Glutamatergic neuron (in vitro differentiated cells): ENCODE measurements at regions not wholly inside any gene's neighbourhood (a gene's known extent, or its start where the extent isn't known, plus 50 kb on each side); places are given as distances from the start of the nearest gene placed in this dataset.
"Not testable (repeated sequence)": the region's sequence is repeated elsewhere in the genome, so short reads cannot be mapped to it uniquely, and the experiment has no call there.

Experiments
- DNase-seq: peaks from one replicate; pipeline ENCODE4 v3.0.0; 2022
- H3K27ac Mint-ChIP-seq: one replicate; pipeline ENCODE4 v1.8.0; 2020; ENCODE audit warnings: mild to moderate bottlenecking, mixed read lengths, inconsistent platforms; ENCODE audit not compliant: unreplicated experiment
- H3K27me3 Mint-ChIP-seq: one replicate; pipeline ENCODE4 v1.8.0; 2020; ENCODE audit warnings: mild to moderate bottlenecking, moderate library complexity, mixed read lengths, inconsistent platforms; ENCODE audit not compliant: unreplicated experiment
- H3K36me3 Mint-ChIP-seq: one replicate; pipeline ENCODE4 v1.8.0; 2020; ENCODE audit warnings: mild to moderate bottlenecking, mixed read lengths, inconsistent platforms; ENCODE audit not compliant: unreplicated experiment
- H3K4me1 Mint-ChIP-seq: one replicate; pipeline ENCODE4 v1.8.0; 2020; ENCODE audit warnings: mild to moderate bottlenecking, low read depth, mixed read lengths, inconsistent platforms; ENCODE audit not compliant: unreplicated experiment
- H3K4me3 Mint-ChIP-seq: one replicate; pipeline ENCODE4 v1.8.0; 2020; ENCODE audit warnings: mild to moderate bottlenecking, mixed read lengths, inconsistent platforms; ENCODE audit not compliant: unreplicated experiment
- H3K9me3 Mint-ChIP-seq: one replicate; pipeline ENCODE4 v1.8.0; 2020; ENCODE audit warnings: mild to moderate bottlenecking, moderate library complexity, mixed read lengths, inconsistent platforms; ENCODE audit not compliant: unreplicated experiment
- TF ChIP-seq, protein P1 (sequence below): fragments of 200-600 bp; sonication (generic); IDR thresholded peaks from one replicate; pipeline ENCODE4 v1.5.0; 2021; ENCODE audit not compliant: partially characterized antibody, unreplicated experiment

GRCh38 chr12:60724475-60724874 is 1128.6 kb downstream of the SLC16A7 start:
- TF ChIP-seq, protein P1, sequence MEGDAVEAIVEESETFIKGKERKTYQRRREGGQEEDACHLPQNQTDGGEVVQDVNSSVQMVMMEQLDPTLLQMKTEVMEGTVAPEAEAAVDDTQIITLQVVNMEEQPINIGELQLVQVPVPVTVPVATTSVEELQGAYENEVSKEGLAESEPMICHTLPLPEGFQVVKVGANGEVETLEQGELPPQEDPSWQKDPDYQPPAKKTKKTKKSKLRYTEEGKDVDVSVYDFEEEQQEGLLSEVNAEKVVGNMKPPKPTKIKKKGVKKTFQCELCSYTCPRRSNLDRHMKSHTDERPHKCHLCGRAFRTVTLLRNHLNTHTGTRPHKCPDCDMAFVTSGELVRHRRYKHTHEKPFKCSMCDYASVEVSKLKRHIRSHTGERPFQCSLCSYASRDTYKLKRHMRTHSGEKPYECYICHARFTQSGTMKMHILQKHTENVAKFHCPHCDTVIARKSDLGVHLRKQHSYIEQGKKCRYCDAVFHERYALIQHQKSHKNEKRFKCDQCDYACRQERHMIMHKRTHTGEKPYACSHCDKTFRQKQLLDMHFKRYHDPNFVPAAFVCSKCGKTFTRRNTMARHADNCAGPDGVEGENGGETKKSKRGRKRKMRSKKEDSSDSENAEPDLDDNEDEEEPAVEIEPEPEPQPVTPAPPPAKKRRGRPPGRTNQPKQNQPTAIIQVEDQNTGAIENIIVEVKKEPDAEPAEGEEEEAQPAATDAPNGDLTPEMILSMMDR: no peak
- H3K9me3 Mint-ChIP-seq: no peaks in the 10 kb centered on the region
- H3K4me1 Mint-ChIP-seq: no peaks in the 10 kb centered on the region
- H3K36me3 Mint-ChIP-seq: no peaks in the 10 kb centered on the region
- no peak overlapping the region for H3K27ac Mint-ChIP-seq
- no peak overlapping the region for H3K4me3 Mint-ChIP-seq
- no peak for DNase-seq
- H3K27me3 Mint-ChIP-seq: no peaks in the 10 kb centered on the region

DNA sequence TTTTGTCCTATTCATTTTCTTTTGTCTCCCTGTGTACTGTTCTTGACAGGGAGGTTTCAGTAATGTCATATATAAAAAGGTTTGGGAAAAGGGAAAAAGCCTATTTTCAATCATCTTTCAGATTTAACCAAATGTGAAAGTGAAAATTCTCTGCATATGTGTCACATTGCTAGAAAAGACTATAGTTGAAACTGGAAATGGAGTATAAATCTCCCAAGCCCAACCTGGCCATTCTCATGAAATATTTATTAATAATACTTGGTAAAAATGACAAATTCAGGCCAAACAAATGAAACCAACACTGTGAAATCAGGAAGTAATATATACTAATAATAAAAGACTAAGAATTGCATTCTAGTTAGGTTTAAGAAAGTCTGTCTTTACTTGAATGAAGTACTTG is 1129.2 kb downstream of the SLC16A7 start:
- no peaks in the 10 kb centered on the region for H3K9me3 Mint-ChIP-seq
- no peaks in the 10 kb centered on the region for H3K36me3 Mint-ChIP-seq
- no peak for DNase-seq
- no peaks in the 10 kb centered on the region for H3K27me3 Mint-ChIP-seq
- H3K4me3 Mint-ChIP-seq: no peak overlapping the region
- H3K4me1 Mint-ChIP-seq: no peaks in the 10 kb centered on the region
- H3K27ac Mint-ChIP-seq: no peak overlapping the region
- TF ChIP-seq, protein P1: no peak

DNA sequence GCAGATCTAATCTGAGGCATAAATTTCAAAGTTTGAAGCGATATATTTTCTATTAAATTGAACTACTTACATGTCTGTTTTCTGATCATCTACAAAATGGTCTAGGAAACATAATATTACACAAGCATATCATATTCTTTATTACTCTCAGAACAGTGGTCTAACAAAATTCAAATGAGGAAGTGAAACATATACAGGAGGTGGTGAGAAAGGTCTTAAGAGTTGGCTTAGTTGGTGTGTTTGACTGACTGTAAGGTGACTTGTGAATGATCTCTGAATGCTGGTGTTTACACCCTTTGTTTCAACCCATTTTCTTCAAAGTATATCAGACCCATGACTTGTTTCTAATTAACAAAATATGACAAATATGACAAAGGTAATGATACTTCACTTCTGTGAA is 1156.8 kb downstream of the SLC16A7 start:
- Mint-ChIP-seq H3K9me3 (peaks cover 2% of the 10 kb centered on the region), H3K27ac (no peak overlapping the region), H3K27me3 (no peaks in the 10 kb centered on the region), H3K4me3 (no peak overlapping the region), H3K36me3 (no peaks in the 10 kb centered on the region), H3K4me1 (no peaks in the 10 kb centered on the region)
- TF ChIP-seq, protein P1: no peak
- DNase-seq: no peak

DNA sequence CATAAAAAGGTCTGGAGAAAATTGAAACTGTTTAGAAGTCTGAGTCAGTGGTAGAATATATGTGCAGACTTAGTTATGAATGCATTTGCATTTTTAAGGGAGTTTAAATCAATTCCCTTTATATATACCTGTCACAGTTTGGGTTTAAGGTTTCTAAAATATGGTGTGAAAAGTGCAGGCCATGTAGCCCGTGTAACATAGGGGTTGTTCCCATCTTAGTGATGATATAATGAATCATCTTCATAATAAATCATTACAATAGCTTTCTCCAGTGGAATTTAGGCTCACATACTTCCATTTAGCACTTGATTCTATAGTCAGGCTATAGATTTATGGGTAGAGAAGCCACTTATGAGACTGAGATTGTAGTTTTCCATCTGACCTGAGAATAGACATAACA is 1162.4 kb downstream of the SLC16A7 start:
- DNase-seq: no peak
- TF ChIP-seq, protein P1: no peak
- Mint-ChIP-seq H3K4me3 (no peak overlapping the region), H3K27ac (no peak overlapping the region), H3K9me3 (peaks cover 2% of the 10 kb centered on the region), H3K27me3 (no peaks in the 10 kb centered on the region), H3K4me1 (no peaks in the 10 kb centered on the region), H3K36me3 (no peaks in the 10 kb centered on the region)

DNA sequence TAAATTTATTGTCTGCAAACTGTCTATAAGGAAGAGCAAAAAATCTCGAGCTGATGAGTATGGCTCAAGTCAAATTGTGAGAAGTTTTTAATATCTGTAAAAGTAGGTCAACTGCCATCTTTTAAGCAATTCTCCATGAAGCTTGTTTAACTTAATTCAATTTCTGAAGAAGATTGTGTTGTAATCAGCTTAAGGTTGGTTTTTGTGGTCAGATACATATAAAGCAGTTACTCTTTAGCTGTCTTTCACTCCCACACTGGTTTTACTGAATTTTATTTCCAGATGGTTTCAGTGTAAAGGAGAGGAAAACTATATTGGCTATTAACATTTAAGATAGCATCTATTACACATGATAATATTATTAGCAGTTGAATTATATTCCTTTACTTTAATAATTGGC is 1165.1 kb downstream of the SLC16A7 start:
- TF ChIP-seq, protein P1: no peak
- no peaks in the 10 kb centered on the region for H3K4me1 Mint-ChIP-seq
- no peaks in the 10 kb centered on the region for H3K27me3 Mint-ChIP-seq
- DNase-seq: no peak
- no peak overlapping the region for H3K27ac Mint-ChIP-seq
- no peaks in the 10 kb centered on the region for H3K36me3 Mint-ChIP-seq
- no peak overlapping the region for H3K4me3 Mint-ChIP-seq
- H3K9me3 Mint-ChIP-seq: no peaks in the 10 kb centered on the region

DNA sequence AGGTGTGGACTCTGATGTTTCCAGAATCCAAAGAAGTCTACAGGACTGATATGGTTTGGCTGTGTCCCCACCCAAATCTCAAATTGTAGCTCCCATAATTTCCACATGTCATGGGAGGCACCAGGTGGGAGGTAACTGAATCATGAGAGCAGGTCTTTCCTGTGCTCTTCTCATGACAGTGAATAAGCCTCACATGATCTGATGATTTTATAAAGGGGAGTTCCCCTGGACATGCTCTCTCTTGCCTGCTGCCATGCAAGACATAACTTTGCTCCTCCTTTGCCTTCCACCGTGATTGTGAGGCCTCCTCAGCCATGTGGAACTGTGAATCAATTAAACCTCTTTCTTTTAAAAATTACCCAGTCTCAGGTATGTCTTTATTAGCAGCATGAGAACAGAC is 1205.3 kb downstream of the SLC16A7 start:
- not testable (repeated sequence) for H3K27me3 Mint-ChIP-seq, DNase-seq, H3K27ac Mint-ChIP-seq, H3K9me3 Mint-ChIP-seq, H3K36me3 Mint-ChIP-seq, H3K4me1 Mint-ChIP-seq, H3K4me3 Mint-ChIP-seq
